K562 (cell line): ENCODE measurements at regions not wholly inside any gene's neighbourhood (a gene's known extent, or its start where the extent isn't known, plus 50 kb on each side); places are given as distances from the start of the nearest gene placed in this dataset.

Experiments used
- HMG20B ChIP-seq: fragments of 250-450 bp; sonication (Bioruptor Pico); IDR thresholded peaks from 2 replicates; pipeline ENCODE4 v1.5.0; 2021; ENCODE audit warnings: mild to moderate bottlenecking
- MAFG ChIP-seq: fragments of 450-650 bp; conservative IDR thresholded peaks from 2 replicates; pipeline ENCODE4 v1.6.1; 2016; ENCODE audit warnings: missing genetic modification characterization, missing compliant biosample characterization
- RFX5 ChIP-seq: IDR thresholded peaks from 2 replicates; pipeline ENCODE4 v1.6.1; 2011; ENCODE audit warnings: low read depth, mild to moderate bottlenecking, improper control_type of control experiment, low read length
- TBL1XR1 ChIP-seq, 2 experiments: IDR thresholded peaks; 2 replicates each; pipeline ENCODE4 v1.6.1; 2012; ENCODE audit warnings: improper control_type of control experiment in 2 of 2, low read length in 2 of 2, mild to moderate bottlenecking in 1 of 2
- ZNF318 ChIP-seq, 2 experiments: fragments of 450-650 bp; IDR thresholded peaks; 2 replicates each; pipeline ENCODE4 v1.6.1; 2016; ENCODE audit warnings: mild to moderate bottlenecking in 2 of 2, borderline replicate concordance in 1 of 2, low read depth in 1 of 2, moderate library complexity in 1 of 2

GRCh38 chrX:66918511-66918910, 279.6 kb upstream of the EDA2R start:
- TF ChIP-seq RFX5 (no peak), MAFG (no peak), HMG20B (CRISPR knock-in tag) (no peak), ZNF318 (IDR thresholded peaks at IDR 0.05; ENCODE audit: borderline replicate concordance in 1 of 2, low read depth in 1 of 2) (no peak), TBL1XR1 (IDR thresholded peaks at IDR 0.05; ENCODE audit: low read length in 2 of 2) (no peak)
